ENCODE measurements at regions not wholly inside any gene's neighbourhood (a gene's known extent, or its start where the extent isn't known, plus 50 kb on each side); places are given as distances from the start of the nearest gene placed in this dataset.

- H3K27me3 ChIP-seq: no peaks in the 10 kb centered on the region
- no peaks in the 10 kb centered on the region for H3K79me2 ChIP-seq
- no peaks in the 10 kb centered on the region for H3K9me2 ChIP-seq (replicated peaks; ENCODE audit: insufficient read depth)
- H3K27ac ChIP-seq: no peak overlapping the region
- no peaks in the 10 kb centered on the region for H4K20me1 ChIP-seq (ENCODE audit: insufficient read depth, poor library complexity, severe bottlenecking)
- H2AFZ ChIP-seq: no peak overlapping the region
- no peak overlapping the region for H3K4me2 ChIP-seq
- H3K4me1 ChIP-seq (ENCODE audit: insufficient read depth): no peaks in the 10 kb centered on the region
- 91% methylated on average over 2 of the region's 2 CpGs for WGBS (ENCODE audit: low lambda C conversion rate, missing lambda C conversion rate)
- no peaks in the 10 kb centered on the region for H3K9me3 ChIP-seq (ENCODE audit: low read depth)
- DNase-seq (ENCODE audit: low spot score): no peak
- no peaks in the 10 kb centered on the region for H3K36me3 ChIP-seq (replicated peaks; ENCODE audit: insufficient read depth, low read depth)
- TF ChIP-seq CTCF (IDR thresholded peaks at IDR 0.05; ENCODE audit: poor library complexity): no peak
- TF ChIP-seq EZH2phosphoT487 (IDR thresholded peaks at IDR 0.05; ENCODE audit: low read depth, severe bottlenecking, unreplicated experiment): no peak
- TF ChIP-seq EZH2 (IDR thresholded peaks at IDR 0.05; ENCODE audit: borderline replicate concordance): no peak
- no peak overlapping the region for H3K4me3 ChIP-seq
Observed at GRCh38 chr2:226496273-226496550, 303.4 kb downstream of the IRS1 start.

GRCh38 chr2:226495466-226496272 lies 304.0 kb downstream of the IRS1 start:
- Histone ChIP-seq H3K4me2 (no peak overlapping the region), H3K27ac (no peak overlapping the region), H3K9me2 (replicated peaks; ENCODE audit: insufficient read depth) (no peaks in the 10 kb centered on the region), H3K9me3 (ENCODE audit: low read depth) (no peaks in the 10 kb centered on the region), H3K27me3 (no peaks in the 10 kb centered on the region), H2AFZ (no peak overlapping the region), H3K4me1 (ENCODE audit: insufficient read depth) (no peaks in the 10 kb centered on the region), H4K20me1 (ENCODE audit: insufficient read depth, poor library complexity, severe bottlenecking) (no peaks in the 10 kb centered on the region), H3K4me3 (no peak overlapping the region), H3K79me2 (no peaks in the 10 kb centered on the region), H3K36me3 (replicated peaks; ENCODE audit: insufficient read depth, low read depth) (no peaks in the 10 kb centered on the region)
- TF ChIP-seq EZH2phosphoT487 (IDR thresholded peaks at IDR 0.05; ENCODE audit: low read depth, severe bottlenecking, unreplicated experiment) (no peak), EZH2 (IDR thresholded peaks at IDR 0.05; ENCODE audit: borderline replicate concordance) (no peak), CTCF (IDR thresholded peaks at IDR 0.05; ENCODE audit: poor library complexity) (no peak)
- DNase-seq (ENCODE audit: low spot score): no peak
- 82% methylated on average over 9 of the region's 9 CpGs for WGBS (ENCODE audit: low lambda C conversion rate, missing lambda C conversion rate)

GRCh38 chr2:226491112-226491511 lies 308.5 kb downstream of the IRS1 start:
- no peak overlapping the region for H2AFZ ChIP-seq
- no peaks in the 10 kb centered on the region for H3K9me2 ChIP-seq (replicated peaks; ENCODE audit: insufficient read depth)
- no peaks in the 10 kb centered on the region for H3K79me2 ChIP-seq
- H3K27me3 ChIP-seq: no peaks in the 10 kb centered on the region
- no peak for DNase-seq (ENCODE audit: low spot score)
- H4K20me1 ChIP-seq (ENCODE audit: insufficient read depth, poor library complexity, severe bottlenecking): no peaks in the 10 kb centered on the region
- no peak overlapping the region for H3K4me3 ChIP-seq
- H3K27ac ChIP-seq: no peak overlapping the region
- H3K4me2 ChIP-seq: no peak overlapping the region
- H3K4me1 ChIP-seq (ENCODE audit: insufficient read depth): no peaks in the 10 kb centered on the region
- no peaks in the 10 kb centered on the region for H3K36me3 ChIP-seq (replicated peaks; ENCODE audit: insufficient read depth, low read depth)
- TF ChIP-seq CTCF (IDR thresholded peaks at IDR 0.05; ENCODE audit: poor library complexity) (no peak), EZH2 (IDR thresholded peaks at IDR 0.05; ENCODE audit: borderline replicate concordance) (no peak), EZH2phosphoT487 (IDR thresholded peaks at IDR 0.05; ENCODE audit: low read depth, severe bottlenecking, unreplicated experiment) (no peak)
- WGBS (ENCODE audit: low lambda C conversion rate, missing lambda C conversion rate): 93% methylated on average over 1 of the region's 1 CpG
- H3K9me3 ChIP-seq (ENCODE audit: low read depth): no peaks in the 10 kb centered on the region

Measured in hepatocyte (in vitro differentiated cells).